SK-N-SH (cell line): ENCODE measurements at regions not wholly inside any gene's neighbourhood (a gene's known extent, or its start where the extent isn't known, plus 50 kb on each side); places are given as distances from the start of the nearest gene placed in this dataset.

Experiments used
- CTCF ChIA-PET: fragments of 300-600, 350-600 bp; formaldehyde crosslinking; extraction: SDS; loops from one replicate; lab custom pipeline; 2021; lab: Yijun Ruan, JAX
- POLR2A ChIA-PET: fragments of 350-600 bp; sonication (Branson Sonifier 250); formaldehyde crosslinking; extraction: SDS; loops from one replicate; lab custom pipeline; 2020; ENCODE audit warnings: antibody characterized with exemption, inconsistent platforms; lab: Yijun Ruan, JAX
- DNase-seq: peaks from one replicate; pipeline ENCODE4 v3.0.0; 2012
- H2AFZ ChIP-seq: fragments of 200-600 bp; sonication (generic); 2 replicates; pipeline ENCODE4 v1.8.1; 2016; ENCODE audit warnings: antibody characterized with exemption, mild to moderate bottlenecking, low read depth
- H3F3A ChIP-seq: fragments of 200-600 bp; sonication (generic); replicated peaks from 2 replicates; pipeline ENCODE3; 2016; ENCODE audit warnings: antibody characterized with exemption, mild to moderate bottlenecking; ENCODE audit not compliant: insufficient read depth
- H3K27ac ChIP-seq, 2 experiments: fragments of 200-500 bp in 1 of 2; fragments of 200-600 bp in 1 of 2; sonication (Bioruptor generic) in 1 of 2; sonication (generic), shearing (Covaris generic) in 1 of 2; 2 replicates each; pipeline versions ENCODE4 v1.5.1 to v1.6.1; 2014 to 2016; ENCODE audit warnings: low read depth in 2 of 2, inconsistent platforms in 1 of 2, low read length in 1 of 2, mild to moderate bottlenecking in 1 of 2, mixed read lengths in 1 of 2
- H3K27me3 ChIP-seq: fragments of 200-600 bp; sonication (generic), shearing (Covaris generic); 2 replicates; pipeline ENCODE4 v1.6.1; 2016; ENCODE audit warnings: mixed run types; ENCODE audit not compliant: insufficient read depth
- H3K36me3 ChIP-seq, 2 experiments: fragments of 200-500 bp in 1 of 2; fragments of 200-600 bp in 1 of 2; sonication (Bioruptor generic) in 1 of 2; sonication (generic) in 1 of 2; replicated peaks in 1 of 2; 2 replicates each; pipeline versions ENCODE3 to v1.5.1; 2014 to 2016; ENCODE audit warnings: low read length in 1 of 2, mild to moderate bottlenecking in 1 of 2; ENCODE audit not compliant: insufficient read depth in 2 of 2, control insufficient read depth in 1 of 2
- H3K4me1 ChIP-seq, 2 experiments: fragments of 200-500 bp in 1 of 2; fragments of 200-600 bp in 1 of 2; sonication (Bioruptor generic) in 1 of 2; sonication (generic), shearing (Covaris generic) in 1 of 2; 2 replicates each; pipeline versions ENCODE4 v1.5.1 to v1.6.1; 2014 to 2016; ENCODE audit warnings: low read depth in 1 of 2, low read length in 1 of 2, mixed run types in 1 of 2; ENCODE audit not compliant: insufficient read depth in 2 of 2, control insufficient read depth in 1 of 2
- H3K4me2 ChIP-seq: fragments of 200-600 bp; sonication (generic), shearing (Covaris generic); 2 replicates; pipeline ENCODE4 v1.6.1; 2017; ENCODE audit warnings: mixed run types
- H3K4me3 ChIP-seq, 2 experiments: fragments of 200-500 bp in 1 of 2; fragments of 200-600 bp in 1 of 2; sonication (Bioruptor generic) in 1 of 2; sonication (generic), shearing (Covaris generic) in 1 of 2; 2 replicates each; pipeline versions ENCODE4 v1.5.1 to v1.8.1; 2014 to 2016; ENCODE audit warnings: low read depth in 2 of 2, inconsistent platforms in 1 of 2, low read length in 1 of 2, mild to moderate bottlenecking in 1 of 2, mixed read lengths in 1 of 2, moderate library complexity in 1 of 2
- H3K79me2 ChIP-seq: fragments of 200-600 bp; sonication (generic); 2 replicates; pipeline ENCODE4 v1.8.1; 2017; ENCODE audit warnings: mild to moderate bottlenecking; ENCODE audit not compliant: insufficient read depth
- H3K9ac ChIP-seq: fragments of 200-600 bp; sonication (generic); 2 replicates; pipeline ENCODE4 v1.6.1; 2017; ENCODE audit warnings: mixed run types
- H3K9me2 ChIP-seq: fragments of 200-600 bp; sonication (generic); 2 replicates; pipeline ENCODE4 v1.6.1; 2017; ENCODE audit warnings: mixed run types
- H3K9me3 ChIP-seq: fragments of 200-600 bp; sonication (generic); 2 replicates; pipeline ENCODE4 v1.6.1; 2017; ENCODE audit warnings: mixed run types, mild to moderate bottlenecking, moderate library complexity
- H4K20me1 ChIP-seq: fragments of 200-600 bp; sonication (generic); 2 replicates; pipeline ENCODE4 v1.6.1; 2017; ENCODE audit warnings: mild to moderate bottlenecking, mixed run types; ENCODE audit not compliant: insufficient read depth
- FOSL2 ChIP-seq: IDR thresholded peaks from 2 replicates; pipeline ENCODE4 v1.4.0; 2012; ENCODE audit warnings: low read depth, mild to moderate bottlenecking, moderate library complexity, borderline replicate concordance
- FOXJ3 ChIP-seq: sonication (generic); formaldehyde crosslinking; IDR thresholded peaks from 2 replicates; pipeline ENCODE4 v1.5.1; 2020; ENCODE audit warnings: mild to moderate bottlenecking, missing genetic modification reagents
- FOXM1 ChIP-seq: IDR thresholded peaks from 2 replicates; pipeline ENCODE4 v1.4.0; 2012; ENCODE audit warnings: low read depth, mild to moderate bottlenecking
- GATA2 ChIP-seq: sonication (generic); formaldehyde crosslinking; IDR thresholded peaks from 2 replicates; pipeline ENCODE4 v1.5.0; 2020; ENCODE audit warnings: mild to moderate bottlenecking, missing genetic modification reagents
- JUND ChIP-seq: IDR thresholded peaks from 2 replicates; pipeline ENCODE4 v1.4.0; 2012
- MEF2A ChIP-seq: IDR thresholded peaks from 2 replicates; pipeline ENCODE4 v1.4.0; 2012; ENCODE audit warnings: low read depth, borderline replicate concordance
- NFIC ChIP-seq: IDR thresholded peaks from 2 replicates; pipeline ENCODE4 v1.4.0; 2012; ENCODE audit warnings: borderline replicate concordance
- NRF1 ChIP-seq: IDR thresholded peaks from 2 replicates; pipeline ENCODE4 v1.6.1; 2012; ENCODE audit warnings: low read depth, mild to moderate bottlenecking, low read length
- RCOR1 ChIP-seq: fragments of 150-350 bp; IDR thresholded peaks from 2 replicates; pipeline ENCODE4 v1.6.1; 2017; ENCODE audit warnings: antibody characterized with exemption, low read length
- SIN3A ChIP-seq: IDR thresholded peaks from 2 replicates; pipeline ENCODE4 v1.6.1; 2012; ENCODE audit warnings: low read depth, mild to moderate bottlenecking, low read length, moderate library complexity, borderline replicate concordance
- TAF1 ChIP-seq: IDR thresholded peaks from 2 replicates; pipeline ENCODE4 v1.6.1; 2012; ENCODE audit warnings: low read depth, mild to moderate bottlenecking, low read length, moderate library complexity, borderline replicate concordance
- TCF12 ChIP-seq: IDR thresholded peaks from 2 replicates; pipeline ENCODE4 v1.4.0; 2012
- USF1 ChIP-seq: IDR thresholded peaks from 2 replicates; pipeline ENCODE4 v1.4.0; 2012; ENCODE audit warnings: low read depth, borderline replicate concordance
- USF2 ChIP-seq: fragments of 150-350 bp; IDR thresholded peaks from 2 replicates; pipeline ENCODE4 v1.6.1; 2017; ENCODE audit warnings: antibody characterized with exemption, low read length, low read depth, borderline replicate concordance
- YY1 ChIP-seq: IDR thresholded peaks from 2 replicates; pipeline ENCODE4 v1.4.0; 2012; ENCODE audit warnings: low read depth, mild to moderate bottlenecking
- ZBTB33 ChIP-seq: IDR thresholded peaks from 2 replicates; pipeline ENCODE4 v1.4.0; 2012; ENCODE audit warnings: low read depth, borderline replicate concordance
- WGBS: methylation state at CpG from one replicate; pipeline ENCODE4 v1.1.6; 2017; ENCODE audit warnings: low lambda C conversion rate; 5-methylcytosine and 5-hydroxymethylcytosine counted together
- TF ChIP-seq, protein P1 (sequence below): IDR thresholded peaks from 2 replicates; pipeline ENCODE4 v1.4.0; 2012; ENCODE audit warnings: low read depth
- TF ChIP-seq, protein P2 (sequence below): fragments of 150-350 bp; IDR thresholded peaks from 2 replicates; pipeline ENCODE4 v1.6.1; 2016; ENCODE audit warnings: mild to moderate bottlenecking, low read depth, low read length

DNA sequence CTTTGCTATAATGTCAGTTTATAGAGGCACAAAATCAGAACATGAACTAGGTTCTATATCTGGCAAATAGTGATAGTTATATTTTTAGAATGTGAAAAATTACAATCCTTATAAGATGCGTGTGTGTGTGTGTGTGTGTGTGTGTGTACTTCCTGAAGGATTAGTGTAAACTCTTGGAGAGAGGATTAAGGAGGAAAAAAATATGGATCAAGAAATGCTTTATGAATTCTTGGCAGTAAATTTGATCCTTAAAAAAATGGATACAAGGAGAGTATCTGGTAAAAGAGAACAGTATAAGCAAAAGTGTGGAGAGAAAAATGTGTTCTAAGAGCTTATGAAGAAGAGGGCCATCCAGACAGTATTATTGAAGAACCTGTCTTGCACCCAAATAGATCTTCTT is 484.3 kb downstream of the ADRA2A start:
- no peak overlapping the region for H3K9ac ChIP-seq
- no peaks in the 10 kb centered on the region for H4K20me1 ChIP-seq
- no peaks in the 10 kb centered on the region for H3F3A ChIP-seq
- H3K36me3 ChIP-seq: no peaks in the 10 kb centered on the region
- TF ChIP-seq JUND: no peak
- no peak for TF ChIP-seq FOXM1
- TF ChIP-seq USF1: no peak
- no peak for TF ChIP-seq TAF1
- no peak for TF ChIP-seq USF2
- TF ChIP-seq ZBTB33: no peak
- TF ChIP-seq, protein P1, sequence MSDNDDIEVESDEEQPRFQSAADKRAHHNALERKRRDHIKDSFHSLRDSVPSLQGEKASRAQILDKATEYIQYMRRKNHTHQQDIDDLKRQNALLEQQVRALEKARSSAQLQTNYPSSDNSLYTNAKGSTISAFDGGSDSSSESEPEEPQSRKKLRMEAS: no peak
- no peak for TF ChIP-seq FOXJ3 (CRISPR knock-in tag)
- TF ChIP-seq YY1: no peak
- TF ChIP-seq, protein P2, sequence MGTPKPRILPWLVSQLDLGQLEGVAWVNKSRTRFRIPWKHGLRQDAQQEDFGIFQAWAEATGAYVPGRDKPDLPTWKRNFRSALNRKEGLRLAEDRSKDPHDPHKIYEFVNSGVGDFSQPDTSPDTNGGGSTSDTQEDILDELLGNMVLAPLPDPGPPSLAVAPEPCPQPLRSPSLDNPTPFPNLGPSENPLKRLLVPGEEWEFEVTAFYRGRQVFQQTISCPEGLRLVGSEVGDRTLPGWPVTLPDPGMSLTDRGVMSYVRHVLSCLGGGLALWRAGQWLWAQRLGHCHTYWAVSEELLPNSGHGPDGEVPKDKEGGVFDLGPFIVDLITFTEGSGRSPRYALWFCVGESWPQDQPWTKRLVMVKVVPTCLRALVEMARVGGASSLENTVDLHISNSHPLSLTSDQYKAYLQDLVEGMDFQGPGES: no peak
- no peak for TF ChIP-seq SIN3A
- TF ChIP-seq TCF12: no peak
- TF ChIP-seq FOSL2: no peak
- ChIA-PET CTCF (interaction anchor here (1.4 kb wide), 1 partner anchor 38 kb away, joined by 3 read pairs; no protein-coding TSS in a partner anchor), POLR2A (no interaction called here)
- DNase-seq: no peak
- WGBS: 11% methylated on average over 1 of the region's 1 CpG
- peaks cover 0 to 5% of the 10 kb centered on the region in 2 experiments; a peak in 1 of 4 replicates for H3K4me1 ChIP-seq
- no peaks in the 10 kb centered on the region for H3K79me2 ChIP-seq
- H3K9me3 ChIP-seq: no peaks in the 10 kb centered on the region
- H3K27me3 ChIP-seq: no peaks in the 10 kb centered on the region
- H2AFZ ChIP-seq: no peak overlapping the region
- H3K4me2 ChIP-seq: no peak overlapping the region
- no peak overlapping the region for H3K27ac ChIP-seq
- no peak overlapping the region for H3K4me3 ChIP-seq
- no peaks in the 10 kb centered on the region for H3K9me2 ChIP-seq

- H2AFZ ChIP-seq: no peak overlapping the region
- DNase-seq: no peak
- no peaks in the 10 kb centered on the region for H3K9me3 ChIP-seq
- POLR2A ChIA-PET: no interaction called here
- no peaks in the 10 kb centered on the region for H3K4me1 ChIP-seq
- no peaks in the 10 kb centered on the region for H3K9me2 ChIP-seq
- no peak overlapping the region for H3K4me3 ChIP-seq
- H3F3A ChIP-seq: no peaks in the 10 kb centered on the region
- no peaks in the 10 kb centered on the region for H3K36me3 ChIP-seq
- no peak overlapping the region for H3K4me2 ChIP-seq
- CTCF ChIA-PET: interaction anchor here (1.5 kb wide), 1 partner anchor 34 kb away, joined by 4 read pairs; no protein-coding TSS in a partner anchor
- H3K27ac ChIP-seq: no peak overlapping the region
- no peaks in the 10 kb centered on the region for H4K20me1 ChIP-seq
- no peak overlapping the region for H3K9ac ChIP-seq
- H3K27me3 ChIP-seq: no peaks in the 10 kb centered on the region
- no peaks in the 10 kb centered on the region for H3K79me2 ChIP-seq
- TF ChIP-seq USF2 (no peak), NRF1 (no peak), GATA2 (CRISPR knock-in tag) (no peak), RCOR1 (no peak), USF1 (no peak), MEF2A (no peak), SIN3A (no peak), NFIC (no peak)
- TF ChIP-seq, protein P2: no peak
- TF ChIP-seq, protein P1: no peak
Measured at GRCh38 chr10:111565542-111565941, 488.7 kb downstream of the ADRA2A start.
